GM11168 (cell line): ENCODE measurements at regions not wholly inside any gene's neighbourhood (a gene's known extent, or its start where the extent isn't known, plus 50 kb on each side); places are given as distances from the start of the nearest gene placed in this dataset.

Source experiments
- in situ Hi-C: fragments of 300-500 bp; cut with MboI; formaldehyde crosslinking; loops from one replicate; pipeline ENCODE4 v1.12.0; 2022; ENCODE audit warnings: low sequenced_read_pairs; ENCODE audit not compliant: unreplicated experiment

DNA sequence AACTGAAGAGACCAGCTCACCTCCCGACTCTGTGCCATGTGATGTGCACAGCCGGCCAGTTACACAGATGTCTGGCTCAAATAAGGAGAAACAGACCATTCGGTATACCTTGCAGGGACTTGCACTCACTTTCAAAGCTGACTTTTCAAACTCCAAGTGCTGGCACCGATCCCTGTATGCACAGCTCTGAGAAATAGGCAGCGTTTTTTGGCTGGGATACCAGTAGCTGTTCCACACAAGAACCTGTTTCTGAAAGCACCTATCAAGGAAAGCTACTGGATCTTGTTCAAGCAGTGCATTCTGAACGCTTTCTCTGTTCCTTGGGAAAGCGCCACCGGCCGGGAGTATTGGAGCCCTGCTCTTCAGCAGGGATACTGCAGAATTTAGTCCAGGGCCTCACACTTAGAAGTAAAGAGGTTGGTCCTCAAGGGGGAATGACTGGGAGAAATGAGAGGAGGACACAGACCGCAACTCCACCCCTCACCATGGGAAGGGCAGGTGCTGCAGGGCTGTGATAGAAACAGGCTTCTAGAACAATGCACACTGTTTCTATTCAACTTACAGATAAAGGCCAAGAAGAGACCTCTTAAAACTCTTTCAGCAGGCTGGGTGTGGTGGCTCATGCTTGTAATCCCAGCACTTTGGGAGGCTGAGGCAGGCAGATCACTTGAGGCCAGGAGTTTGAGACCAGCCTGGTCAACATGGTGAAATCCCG is 53.6 kb upstream of the PABPC3 start:
- in situ Hi-C loops = no loop called here

DNA sequence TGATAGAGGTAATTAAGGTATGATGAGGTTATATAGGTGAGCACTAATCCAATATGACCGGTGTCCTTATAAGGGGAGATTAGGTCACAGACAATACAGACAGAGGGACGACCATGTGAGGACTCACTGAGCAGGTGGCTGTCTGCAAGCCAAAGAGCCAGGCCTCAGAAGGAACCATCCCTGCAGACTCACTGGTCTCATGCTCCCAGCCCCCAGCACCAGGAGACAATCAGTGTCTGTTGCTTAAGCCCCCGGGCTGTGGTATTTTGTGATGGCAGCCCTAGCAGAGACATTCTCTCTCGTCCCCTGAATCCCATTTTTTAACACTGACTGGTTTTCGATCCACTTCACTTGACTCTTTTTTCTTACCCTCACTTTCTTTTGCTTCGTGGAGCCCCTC is 51.9 kb upstream of the PABPC3 start:
- in situ Hi-C loops = no loop called here
